Activated naive CD4-positive, alpha-beta T cell treated with anti-CD3 and anti-CD28 coated beads for 36 hours (primary cell): ENCODE measurements at regions not wholly inside any gene's neighbourhood (a gene's known extent, or its start where the extent isn't known, plus 50 kb on each side); places are given as distances from the start of the nearest gene placed in this dataset.
"Not testable (repeated sequence)": the region's sequence is repeated elsewhere in the genome, so short reads cannot be mapped to it uniquely, and the experiment has no call there.

Experiments
- CTCF ChIA-PET: fragments of 350-600 bp; sonication (Branson Sonifier 250); formaldehyde crosslinking; loops from one replicate; lab custom pipeline; 2021; ENCODE audit warnings: antibody characterized with exemption; lab: Charles Lee
- DNase-seq: peaks from one replicate; pipeline ENCODE4 v3.0.0-alpha.2; 2020
- H3K27ac Mint-ChIP-seq: one replicate; pipeline ENCODE4 v1.8.0; 2021; ENCODE audit warnings: mild to moderate bottlenecking, mixed read lengths
- H3K27me3 Mint-ChIP-seq: one replicate; pipeline ENCODE4 v1.8.0; 2021; ENCODE audit warnings: low read depth, mixed read lengths
- H3K36me3 Mint-ChIP-seq: one replicate; pipeline ENCODE4 v1.8.0; 2021; ENCODE audit warnings: low read depth, mixed read lengths
- H3K4me1 Mint-ChIP-seq: one replicate; pipeline ENCODE4 v1.8.0; 2021; ENCODE audit warnings: low read depth, mixed read lengths
- H3K4me3 Mint-ChIP-seq: one replicate; pipeline ENCODE4 v1.8.0; 2021; ENCODE audit warnings: mild to moderate bottlenecking, moderate library complexity, mixed read lengths
- H3K9me3 Mint-ChIP-seq: one replicate; pipeline ENCODE4 v1.8.0; 2021; ENCODE audit warnings: mixed read lengths
- intact Hi-C: fragments of 100-400 bp; cut with micrococcal nuclease; formaldehyde crosslinking; loops from one replicate; pipeline ENCODE4 v1.15.1; 2023

DNA sequence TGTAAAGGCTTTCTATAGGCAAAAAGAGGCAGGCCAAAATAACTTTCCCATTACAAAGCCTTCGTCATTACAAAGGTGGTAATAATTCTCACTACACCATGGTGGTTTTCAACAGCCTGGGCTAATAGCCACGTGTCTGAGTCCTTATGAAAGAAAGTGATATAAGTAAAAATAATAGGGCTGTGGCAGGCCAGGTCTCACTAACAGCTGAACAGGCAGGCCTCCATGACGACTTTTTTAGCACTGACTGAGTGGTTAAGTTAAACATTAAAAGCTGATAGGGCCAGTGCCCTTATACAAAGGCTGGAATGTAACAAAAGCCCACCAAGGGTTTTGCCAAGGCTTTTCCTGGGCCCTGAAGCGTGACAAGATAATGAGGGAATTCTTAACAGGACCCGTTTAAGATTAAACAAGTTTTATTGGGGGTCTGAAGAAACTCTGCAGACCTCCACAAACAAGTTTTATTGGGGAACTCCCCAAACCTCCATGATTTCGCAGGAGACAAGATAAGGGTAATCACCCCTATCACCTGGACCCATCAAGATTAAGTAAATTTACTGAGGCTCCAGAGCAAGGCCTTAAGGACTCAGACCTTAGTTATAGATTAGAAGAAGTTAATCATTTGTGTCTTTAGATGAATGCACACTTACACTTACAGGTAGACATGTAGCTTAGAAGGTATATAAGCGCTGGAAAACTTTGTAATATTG is 412.9 kb downstream of the CHSY3 start:
- H3K27ac Mint-ChIP-seq, result no peak overlapping the region
- H3K36me3 Mint-ChIP-seq, result no peaks in the 10 kb centered on the region
- H3K9me3 Mint-ChIP-seq, result peaks cover 5% of the 10 kb centered on the region
- intact Hi-C loops, result no loop called here
- CTCF ChIA-PET, result no interaction called here
- no peaks in the 10 kb centered on the region for H3K4me1 Mint-ChIP-seq
- no peak for DNase-seq
- no peaks in the 10 kb centered on the region for H3K27me3 Mint-ChIP-seq
- H3K4me3 Mint-ChIP-seq, result no peak overlapping the region

GRCh38 chr5:130295235-130295634 is 391.0 kb downstream of the CHSY3 start:
- DNase-seq, result no peak
- H3K27ac Mint-ChIP-seq, result no peak overlapping the region
- no peaks in the 10 kb centered on the region for H3K36me3 Mint-ChIP-seq
- intact Hi-C loops, result no loop called here
- no peak overlapping the region for H3K4me3 Mint-ChIP-seq
- no peaks in the 10 kb centered on the region for H3K9me3 Mint-ChIP-seq
- H3K4me1 Mint-ChIP-seq, result no peaks in the 10 kb centered on the region
- peaks cover 1% of the 10 kb centered on the region for H3K27me3 Mint-ChIP-seq
- CTCF ChIA-PET, result no interaction called here

GRCh38 chr5:130294798-130295197 is 390.5 kb downstream of the CHSY3 start:
- H3K4me3 Mint-ChIP-seq, H3K9me3 Mint-ChIP-seq, intact Hi-C loops, DNase-seq, H3K36me3 Mint-ChIP-seq, H3K4me1 Mint-ChIP-seq, H3K27ac Mint-ChIP-seq, H3K27me3 Mint-ChIP-seq, CTCF ChIA-PET: not testable (repeated sequence)

DNA sequence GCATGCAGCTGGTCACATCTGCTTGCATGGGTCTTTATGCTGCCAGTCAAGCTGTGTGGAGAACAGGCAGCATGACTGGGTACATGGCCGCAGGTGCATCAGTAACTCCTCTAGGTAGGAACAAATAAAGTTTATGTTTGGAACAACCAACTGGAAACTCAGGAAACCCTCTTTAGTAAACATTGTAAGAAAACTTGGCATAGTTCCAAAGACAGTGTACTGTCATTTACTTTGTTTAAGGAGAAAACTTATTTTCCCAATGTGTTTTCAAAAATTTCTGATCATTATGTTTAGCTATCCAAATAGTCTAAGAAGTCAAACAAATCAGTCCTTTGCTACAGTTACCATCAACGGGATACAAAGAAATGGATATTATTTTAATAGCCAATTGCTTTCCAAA is 386.0 kb downstream of the CHSY3 start:
- Mint-ChIP-seq H3K4me3 (no peak overlapping the region), H3K9me3 (no peaks in the 10 kb centered on the region), H3K27ac (no peak overlapping the region), H3K4me1 (no peaks in the 10 kb centered on the region), H3K27me3 (peaks cover 10% of the 10 kb centered on the region), H3K36me3 (no peaks in the 10 kb centered on the region)
- CTCF ChIA-PET, result no interaction called here
- no peak for DNase-seq
- intact Hi-C loops, result no loop called here

- no peak overlapping the region for H3K4me3 Mint-ChIP-seq
- H3K4me1 Mint-ChIP-seq, result no peaks in the 10 kb centered on the region
- CTCF ChIA-PET, result no interaction called here
- no peak overlapping the region for H3K27ac Mint-ChIP-seq
- no peaks in the 10 kb centered on the region for H3K36me3 Mint-ChIP-seq
- intact Hi-C loops, result no loop called here
- DNase-seq, result no peak
- no peaks in the 10 kb centered on the region for H3K9me3 Mint-ChIP-seq
- H3K27me3 Mint-ChIP-seq, result peaks cover 10% of the 10 kb centered on the region
Measured at GRCh38 chr5:130289132-130290088, 385.1 kb downstream of the CHSY3 start.

DNA sequence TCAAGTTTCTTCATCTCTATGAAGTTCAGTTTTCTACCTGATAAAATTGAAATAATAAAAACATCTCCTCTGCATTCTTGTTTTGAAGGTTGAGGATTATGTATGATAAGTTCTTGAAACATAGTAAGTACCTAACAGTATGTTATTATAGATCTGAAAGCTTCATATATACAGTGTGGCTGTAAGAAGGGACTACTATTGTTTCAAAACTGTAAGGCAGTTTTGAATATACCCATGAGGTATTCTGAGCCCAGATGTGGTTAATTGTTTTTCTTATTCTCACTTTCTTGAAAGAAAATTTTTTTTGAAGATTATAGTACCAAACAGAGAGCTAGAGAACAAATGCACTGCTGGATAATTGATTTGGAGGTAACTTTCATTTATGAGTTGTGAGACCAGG is 383.2 kb downstream of the CHSY3 start:
- intact Hi-C loops, result no loop called here
- H3K4me1 Mint-ChIP-seq, result no peaks in the 10 kb centered on the region
- H3K4me3 Mint-ChIP-seq, result no peak overlapping the region
- peaks cover 9% of the 10 kb centered on the region for H3K27me3 Mint-ChIP-seq
- H3K9me3 Mint-ChIP-seq, result no peaks in the 10 kb centered on the region
- no peak overlapping the region for H3K27ac Mint-ChIP-seq
- no peak for DNase-seq
- CTCF ChIA-PET, result no interaction called here
- H3K36me3 Mint-ChIP-seq, result no peaks in the 10 kb centered on the region

GRCh38 chr5:130286971-130287370 is 382.7 kb downstream of the CHSY3 start:
- Mint-ChIP-seq H3K4me1 (no peaks in the 10 kb centered on the region), H3K4me3 (no peak overlapping the region), H3K9me3 (no peaks in the 10 kb centered on the region), H3K27ac (no peak overlapping the region), H3K36me3 (no peaks in the 10 kb centered on the region), H3K27me3 (peaks cover 9% of the 10 kb centered on the region)
- CTCF ChIA-PET, result no interaction called here
- intact Hi-C loops, result no loop called here
- no peak for DNase-seq

DNA sequence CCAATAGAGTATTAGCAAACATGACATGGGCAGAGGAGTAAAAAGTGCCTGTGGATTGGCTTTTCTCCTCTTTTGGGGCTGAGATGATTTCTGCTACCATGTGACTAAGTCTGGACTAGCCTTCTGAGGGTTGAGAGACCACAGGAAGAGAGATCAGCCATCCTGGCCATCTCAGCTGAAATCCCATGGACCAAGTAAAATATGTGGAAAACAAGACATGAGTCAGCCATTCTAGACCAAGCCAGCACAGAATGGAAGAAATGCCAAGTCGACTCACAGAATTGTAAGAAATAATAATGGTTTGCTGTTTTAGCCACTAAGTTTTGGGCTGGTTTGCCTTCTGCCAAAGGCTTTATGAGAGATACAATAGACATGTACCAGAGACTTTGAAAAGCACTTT is 377.8 kb downstream of the CHSY3 start:
- no peaks in the 10 kb centered on the region for H3K9me3 Mint-ChIP-seq
- CTCF ChIA-PET, result no interaction called here
- H3K27me3 Mint-ChIP-seq, result peaks cover 3% of the 10 kb centered on the region
- H3K36me3 Mint-ChIP-seq, result no peaks in the 10 kb centered on the region
- H3K4me1 Mint-ChIP-seq, result no peaks in the 10 kb centered on the region
- H3K27ac Mint-ChIP-seq, result no peak overlapping the region
- no peak for DNase-seq
- no peak overlapping the region for H3K4me3 Mint-ChIP-seq
- intact Hi-C loops, result no loop called here

GRCh38 chr5:130280528-130281217 is 376.4 kb downstream of the CHSY3 start:
- CTCF ChIA-PET, result no interaction called here
- no peaks in the 10 kb centered on the region for H3K4me1 Mint-ChIP-seq
- H3K4me3 Mint-ChIP-seq, result no peak overlapping the region
- H3K36me3 Mint-ChIP-seq, result no peaks in the 10 kb centered on the region
- no peaks in the 10 kb centered on the region for H3K9me3 Mint-ChIP-seq
- no peaks in the 10 kb centered on the region for H3K27me3 Mint-ChIP-seq
- intact Hi-C loops, result no loop called here
- no peak for DNase-seq
- H3K27ac Mint-ChIP-seq, result no peak overlapping the region

DNA sequence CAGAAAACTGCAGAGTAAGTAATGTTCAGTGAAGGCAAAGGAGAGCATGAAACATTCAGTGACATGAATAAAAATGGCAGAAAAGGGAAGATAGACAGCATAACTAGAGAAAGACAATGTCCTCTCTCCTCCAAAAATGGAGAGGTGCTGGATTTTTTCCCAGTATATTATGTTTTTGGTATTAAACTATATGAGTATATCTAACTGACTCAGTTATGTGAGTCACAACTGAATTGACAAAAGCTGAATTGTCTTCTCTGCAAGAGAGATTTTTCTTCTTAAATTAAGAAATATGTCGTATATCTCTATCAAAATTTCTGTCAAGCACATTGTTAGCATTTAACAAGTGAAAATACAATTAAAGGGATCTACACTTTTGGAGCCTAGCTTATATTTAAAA is 375.1 kb downstream of the CHSY3 start:
- intact Hi-C loops, result no loop called here
- DNase-seq, result no peak
- no peaks in the 10 kb centered on the region for H3K36me3 Mint-ChIP-seq
- H3K27me3 Mint-ChIP-seq, result no peaks in the 10 kb centered on the region
- no peak overlapping the region for H3K27ac Mint-ChIP-seq
- H3K4me3 Mint-ChIP-seq, result no peak overlapping the region
- CTCF ChIA-PET, result no interaction called here
- H3K4me1 Mint-ChIP-seq, result no peaks in the 10 kb centered on the region
- no peaks in the 10 kb centered on the region for H3K9me3 Mint-ChIP-seq

GRCh38 chr5:130278136-130278535 is 373.9 kb downstream of the CHSY3 start:
- intact Hi-C loops, result no loop called here
- no peaks in the 10 kb centered on the region for H3K36me3 Mint-ChIP-seq
- no peaks in the 10 kb centered on the region for H3K27me3 Mint-ChIP-seq
- CTCF ChIA-PET, result no interaction called here
- no peaks in the 10 kb centered on the region for H3K9me3 Mint-ChIP-seq
- no peak overlapping the region for H3K27ac Mint-ChIP-seq
- DNase-seq, result no peak
- no peak overlapping the region for H3K4me3 Mint-ChIP-seq
- H3K4me1 Mint-ChIP-seq, result no peaks in the 10 kb centered on the region

- no peak for DNase-seq
- Mint-ChIP-seq H3K27me3 (no peaks in the 10 kb centered on the region), H3K9me3 (no peaks in the 10 kb centered on the region), H3K4me1 (no peaks in the 10 kb centered on the region), H3K27ac (no peak overlapping the region), H3K4me3 (no peak overlapping the region), H3K36me3 (no peaks in the 10 kb centered on the region)
- intact Hi-C loops, result no loop called here
- CTCF ChIA-PET, result no interaction called here
Measured at GRCh38 chr5:130277522-130277921, 373.3 kb downstream of the CHSY3 start.
